HL-60 (cell line): ENCODE measurements at regions not wholly inside any gene's neighbourhood (a gene's known extent, or its start where the extent isn't known, plus 50 kb on each side); places are given as distances from the start of the nearest gene placed in this dataset.

Experiments
- POLR2AphosphoS5 ChIP-seq: IDR thresholded peaks from 2 replicates; pipeline ENCODE4 v1.6.1; 2012; ENCODE audit warnings: low read depth
- REST ChIP-seq: IDR thresholded peaks from 2 replicates; pipeline ENCODE4 v1.6.1; 2012; ENCODE audit warnings: low read depth; ENCODE audit not compliant: insufficient replicate concordance
- TF ChIP-seq, protein P1 (sequence below): IDR thresholded peaks from one replicate; pipeline ENCODE4 v1.5.1; 2011; ENCODE audit warnings: low read length, control low read depth, inconsistent platforms; ENCODE audit not compliant: insufficient read depth

DNA sequence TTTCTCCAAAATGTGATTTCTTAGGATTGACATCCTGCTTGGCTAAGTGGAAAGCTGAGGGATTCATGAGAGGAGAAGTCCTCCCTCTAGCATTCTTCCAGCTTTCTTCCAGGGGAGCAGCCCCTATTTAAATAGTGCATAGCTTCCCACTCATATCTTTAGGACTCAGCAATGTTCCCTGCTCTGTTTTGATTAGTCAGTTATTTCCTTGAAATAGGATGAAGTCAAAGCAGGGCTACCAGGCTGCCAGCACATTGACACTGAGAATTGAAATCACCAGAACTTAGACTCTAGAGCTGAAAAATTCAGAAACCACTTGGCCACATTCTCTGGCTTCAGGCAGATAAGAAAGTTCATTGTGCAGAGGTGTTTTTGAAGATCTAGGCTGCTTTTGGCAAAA lies 74.7 kb upstream of the SMAD1 start:
- TF ChIP-seq POLR2AphosphoS5, result no peak
- TF ChIP-seq, protein P1, sequence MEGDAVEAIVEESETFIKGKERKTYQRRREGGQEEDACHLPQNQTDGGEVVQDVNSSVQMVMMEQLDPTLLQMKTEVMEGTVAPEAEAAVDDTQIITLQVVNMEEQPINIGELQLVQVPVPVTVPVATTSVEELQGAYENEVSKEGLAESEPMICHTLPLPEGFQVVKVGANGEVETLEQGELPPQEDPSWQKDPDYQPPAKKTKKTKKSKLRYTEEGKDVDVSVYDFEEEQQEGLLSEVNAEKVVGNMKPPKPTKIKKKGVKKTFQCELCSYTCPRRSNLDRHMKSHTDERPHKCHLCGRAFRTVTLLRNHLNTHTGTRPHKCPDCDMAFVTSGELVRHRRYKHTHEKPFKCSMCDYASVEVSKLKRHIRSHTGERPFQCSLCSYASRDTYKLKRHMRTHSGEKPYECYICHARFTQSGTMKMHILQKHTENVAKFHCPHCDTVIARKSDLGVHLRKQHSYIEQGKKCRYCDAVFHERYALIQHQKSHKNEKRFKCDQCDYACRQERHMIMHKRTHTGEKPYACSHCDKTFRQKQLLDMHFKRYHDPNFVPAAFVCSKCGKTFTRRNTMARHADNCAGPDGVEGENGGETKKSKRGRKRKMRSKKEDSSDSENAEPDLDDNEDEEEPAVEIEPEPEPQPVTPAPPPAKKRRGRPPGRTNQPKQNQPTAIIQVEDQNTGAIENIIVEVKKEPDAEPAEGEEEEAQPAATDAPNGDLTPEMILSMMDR, result no peak
- no peak for TF ChIP-seq REST
